Type B pancreatic cell (in vitro differentiated cells): ENCODE measurements at regions not wholly inside any gene's neighbourhood (a gene's known extent, or its start where the extent isn't known, plus 50 kb on each side); places are given as distances from the start of the nearest gene placed in this dataset.
"Not testable (repeated sequence)": the region's sequence is repeated elsewhere in the genome, so short reads cannot be mapped to it uniquely, and the experiment has no call there.

Experiments
- DNase-seq: peaks from one replicate; pipeline ENCODE4 v3.0.0; 2021; ENCODE audit warnings: mixed read lengths; ENCODE audit not compliant: unreplicated experiment; ENCODE audit errors: extremely low spot score
- H3K27ac Mint-ChIP-seq: 2 replicates; pipeline ENCODE4 v1.8.0; 2021; ENCODE audit warnings: mild to moderate bottlenecking, mixed read lengths
- H3K27me3 Mint-ChIP-seq: 2 replicates; pipeline ENCODE4 v1.8.0; 2021; ENCODE audit warnings: mixed read lengths
- H3K36me3 Mint-ChIP-seq: 2 replicates; pipeline ENCODE4 v1.8.0; 2021; ENCODE audit warnings: mixed read lengths
- H3K4me1 Mint-ChIP-seq: one replicate; pipeline ENCODE4 v1.8.0; 2021; ENCODE audit warnings: mixed read lengths; ENCODE audit not compliant: unreplicated experiment
- H3K4me3 Mint-ChIP-seq: 2 replicates; pipeline ENCODE4 v1.8.0; 2021; ENCODE audit warnings: mild to moderate bottlenecking, mixed read lengths
- H3K9me3 Mint-ChIP-seq: 2 replicates; pipeline ENCODE4 v1.8.0; 2021; ENCODE audit warnings: mixed read lengths
- CTCF ChIP-seq: fragments of 200-600 bp; sonication (generic); conservative IDR thresholded peaks from 2 replicates; pipeline ENCODE4 v1.5.0; 2021; ENCODE audit warnings: antibody characterized with exemption, mild to moderate bottlenecking

GRCh38 chr7:142494021-142494420 is 236.2 kb upstream of the PRSS58 start:
- Mint-ChIP-seq H3K36me3 (no peaks in the 10 kb centered on the region), H3K4me1 (no peaks in the 10 kb centered on the region), H3K9me3 (no peaks in the 10 kb centered on the region), H3K27me3 (peaks cover 46% of the 10 kb centered on the region), H3K27ac (no peak overlapping the region), H3K4me3 (no peak overlapping the region)
- no peak for DNase-seq
- no peak for TF ChIP-seq CTCF

- no peak overlapping the region for H3K4me3 Mint-ChIP-seq
- peaks cover 12% of the 10 kb centered on the region for H3K27me3 Mint-ChIP-seq
- H3K27ac Mint-ChIP-seq = peak overlapping the region; percentile 17
- no peaks in the 10 kb centered on the region for H3K4me1 Mint-ChIP-seq
- no peaks in the 10 kb centered on the region for H3K36me3 Mint-ChIP-seq
- no peak for TF ChIP-seq CTCF
- no peaks in the 10 kb centered on the region for H3K9me3 Mint-ChIP-seq
- DNase-seq = no peak
Observed at GRCh38 chr7:142488842-142489241, 231.0 kb upstream of the PRSS58 start.

- Mint-ChIP-seq H3K27ac (peak overlapping the region; percentile 17), H3K27me3 (peaks cover 12% of the 10 kb centered on the region)
Observed at GRCh38 chr7:142488036-142488633, 230.3 kb upstream of the PRSS58 start.

GRCh38 chr7:142487565-142487964 is 229.7 kb upstream of the PRSS58 start:
- not testable (repeated sequence) for DNase-seq, H3K4me1 Mint-ChIP-seq, H3K27me3 Mint-ChIP-seq, H3K27ac Mint-ChIP-seq, H3K36me3 Mint-ChIP-seq, H3K9me3 Mint-ChIP-seq, H3K4me3 Mint-ChIP-seq

More at GRCh38 chr7:142488036-142488633, 230.3 kb upstream of the PRSS58 start:
- DNase-seq = no peak
- H3K4me1 Mint-ChIP-seq = no peaks in the 10 kb centered on the region
- TF ChIP-seq CTCF = no peak
- H3K36me3 Mint-ChIP-seq = no peaks in the 10 kb centered on the region
- H3K4me3 Mint-ChIP-seq = no peak overlapping the region
- no peaks in the 10 kb centered on the region for H3K9me3 Mint-ChIP-seq

GRCh38 chr7:142487124-142487523 is 229.3 kb upstream of the PRSS58 start:
- Mint-ChIP-seq H3K36me3 (no peaks in the 10 kb centered on the region), H3K9me3 (no peaks in the 10 kb centered on the region), H3K4me3 (no peak overlapping the region), H3K27ac (no peak overlapping the region), H3K27me3 (peaks cover 6% of the 10 kb centered on the region), H3K4me1 (no peaks in the 10 kb centered on the region)
- no peak for DNase-seq
- no peak for TF ChIP-seq CTCF

- no peak for DNase-seq
- no peaks in the 10 kb centered on the region for H3K4me1 Mint-ChIP-seq
- no peaks in the 10 kb centered on the region for H3K9me3 Mint-ChIP-seq
- peaks cover under 1% of the 10 kb centered on the region for H3K27me3 Mint-ChIP-seq
- H3K4me3 Mint-ChIP-seq = no peak overlapping the region
- H3K36me3 Mint-ChIP-seq = no peaks in the 10 kb centered on the region
- TF ChIP-seq CTCF = peak; percentile 65
- no peak overlapping the region for H3K27ac Mint-ChIP-seq
Observed at GRCh38 chr7:142485617-142486226, 227.9 kb upstream of the PRSS58 start.
